HepG2 (cell line): ENCODE measurements at regions not wholly inside any gene's neighbourhood (a gene's known extent, or its start where the extent isn't known, plus 50 kb on each side); places are given as distances from the start of the nearest gene placed in this dataset.

ENCODE experiments used
- ATAC-seq: fragments of 200-7000 bp; cut with Tn5 transposase; 3 replicates; pipeline ENCODE4 v1.9.1; 2020; ENCODE audit warnings: mild to moderate bottlenecking, moderate library complexity
- BruUV-seq: library from RNA; stranded (reverse); fragments of 400-500 nt; replicated peaks from 2 replicates; lab custom pipeline; 2021; lab: Mats Ljungman, UMichigan
- CTCF ChIA-PET: fragments of 300-600 bp; formaldehyde crosslinking; extraction: SDS; loops from one replicate; lab custom pipeline; 2021; ENCODE audit warnings: low total read pairs, inconsistent platforms, low intra/inter-chr PET ratio; lab: Yijun Ruan, JAX
- POLR2A ChIA-PET: fragments of 350-600 bp; sonication (Branson Sonifier 250); formaldehyde crosslinking; loops from one replicate; lab custom pipeline; 2020; ENCODE audit warnings: antibody characterized with exemption, inconsistent platforms; lab: Yijun Ruan, JAX
- DNase-seq: peaks from one replicate; pipeline ENCODE4 v3.0.0-alpha.2; 2015; ENCODE audit warnings: low spot score
- FAIRE-seq: peaks from 3 replicates; lab custom pipeline; 2011; peaks lifted over from hg19 to GRCh38; lab: Jason Lieb, UNC
- H2AFZ ChIP-seq: one replicate; pipeline ENCODE4 v1.6.1; 2011; ENCODE audit warnings: low read length, inconsistent platforms
- H3K27ac ChIP-seq: fragments of 300-600 bp; 3 replicates; pipeline ENCODE4 v1.8.0; 2011; ENCODE audit warnings: mixed run types, mild to moderate bottlenecking, mixed read lengths, low read length, inconsistent platforms; ENCODE audit not compliant: insufficient read depth; ENCODE audit errors: extremely low read length
- H3K27me3 ChIP-seq, 2 experiments: fragments of 200-600 bp in 1 of 2; 2 replicates in 1 of 2; 3 replicates in 1 of 2; pipeline versions ENCODE4 v1.6.0 to v1.8.0; 2011; ENCODE audit warnings: low read length in 2 of 2, mild to moderate bottlenecking in 2 of 2, moderate library complexity in 2 of 2, inconsistent platforms in 1 of 2; ENCODE audit not compliant: insufficient read depth in 2 of 2, control insufficient read depth in 1 of 2
- H3K36me3 ChIP-seq, 2 experiments: fragments of 200-600 bp in 1 of 2; replicated peaks in 1 of 2; 2 replicates in 1 of 2; 3 replicates in 1 of 2; pipeline versions ENCODE4 v1.5.1 to v1.8.0; 2011; ENCODE audit warnings: low read length in 2 of 2, inconsistent platforms in 1 of 2; ENCODE audit not compliant: insufficient read depth in 2 of 2, control insufficient read depth in 1 of 2
- H3K4me1 ChIP-seq: 2 replicates; pipeline ENCODE4 v1.5.1; 2012; ENCODE audit warnings: low read length, inconsistent platforms; ENCODE audit not compliant: insufficient read depth
- H3K4me2 ChIP-seq: 2 replicates; pipeline ENCODE4 v1.6.0; 2011; ENCODE audit warnings: low read depth, low read length, inconsistent platforms
- H3K4me3 ChIP-seq, 3 experiments: fragments of 200-600 bp in 1 of 3; sonication (generic), shearing (Covaris generic) in 1 of 3; replicated peaks in 1 of 3; 2 replicates each; pipeline ENCODE4 v1.5.1; 2011 to 2016; ENCODE audit warnings: low read length in 3 of 3, inconsistent platforms in 2 of 3, low read depth in 2 of 3, mild to moderate bottlenecking in 2 of 3, control low read depth in 1 of 3, mixed read lengths in 1 of 3; ENCODE audit not compliant: insufficient read depth in 1 of 3
- H3K79me2 ChIP-seq: one replicate; pipeline ENCODE4 v1.6.1; 2011; ENCODE audit warnings: low read length, inconsistent platforms; ENCODE audit not compliant: insufficient read depth
- H3K9ac ChIP-seq: 2 replicates; pipeline ENCODE4 v1.6.0; 2011; ENCODE audit warnings: mild to moderate bottlenecking, low read depth, low read length, inconsistent platforms; ENCODE audit not compliant: insufficient read depth
- H3K9me3 ChIP-seq: 2 replicates; pipeline ENCODE4 v1.5.1; 2012; ENCODE audit warnings: mild to moderate bottlenecking, low read length
- H4K20me1 ChIP-seq: 2 replicates; pipeline ENCODE4 v1.6.0; 2011; ENCODE audit warnings: inconsistent platforms, mild to moderate bottlenecking, low read length, moderate library complexity; ENCODE audit not compliant: insufficient read depth
- HNRNPH1 ChIP-seq: fragments of 200-400 bp; formaldehyde crosslinking; optimal IDR thresholded peaks from 2 replicates; pipeline ENCODE3; 2017; ENCODE audit warnings: mild to moderate bottlenecking, low read depth, low read length
- KDM5B ChIP-seq: sonication (generic); formaldehyde crosslinking; IDR thresholded peaks from 2 replicates; pipeline ENCODE4 v1.4.0; 2020; ENCODE audit warnings: missing genetic modification reagents, mild to moderate bottlenecking, borderline replicate concordance
- NR1H2 ChIP-seq: sonication (generic); formaldehyde crosslinking; IDR thresholded peaks from 2 replicates; pipeline ENCODE4 v1.8.1; 2022; ENCODE audit warnings: low read depth, missing genetic modification reagents, borderline replicate concordance
- SOX13 ChIP-seq, 3 experiments: fragments of 450-650 bp in 1 of 3; sonication (generic) in 1 of 3; formaldehyde crosslinking in 1 of 3; IDR thresholded peaks in 2 of 3; conservative IDR thresholded peaks in 1 of 3; 2 replicates each; pipeline versions ENCODE4 v1.5.0 to v1.6.1; 2016 to 2020; ENCODE audit warnings: antibody characterized with exemption in 1 of 3, mild to moderate bottlenecking in 1 of 3, missing compliant biosample characterization in 1 of 3, missing genetic modification reagents in 1 of 3, moderate library complexity in 1 of 3
- ZNF24 ChIP-seq: fragments of 450-650 bp; IDR thresholded peaks from 2 replicates; pipeline ENCODE4 v1.6.1; 2017; ENCODE audit warnings: antibody characterized with exemption, mild to moderate bottlenecking
- ZNF451 ChIP-seq: sonication (generic); formaldehyde crosslinking; IDR thresholded peaks from 2 replicates; pipeline ENCODE4 v1.5.0; 2020; ENCODE audit warnings: mild to moderate bottlenecking, missing genetic modification reagents
- WGBS: methylation state at CpG from one replicate; pipeline ENCODE4 v1.1.6; 2017; ENCODE audit warnings: low lambda C conversion rate; 5-methylcytosine and 5-hydroxymethylcytosine counted together
- in situ Hi-C: cut with HindIII; loops from 2 replicates; pipeline ENCODE4 v1.10.0; 2017; ENCODE audit warnings: low pct_unique_long_range_greater_than_20kb; ENCODE audit not compliant: extremely low pct_ligation_motif_present
- intact Hi-C: fragments of 100-400 bp; cut with micrococcal nuclease; formaldehyde crosslinking; loops from one replicate; pipeline ENCODE4 v1.10.0; 2022; ENCODE audit not compliant: unreplicated experiment
- TF ChIP-seq, protein P1 (sequence below): sonication (generic); formaldehyde crosslinking; IDR thresholded peaks from 2 replicates; pipeline ENCODE4 v1.4.0; 2020; ENCODE audit warnings: mild to moderate bottlenecking, missing genetic modification reagents

DNA sequence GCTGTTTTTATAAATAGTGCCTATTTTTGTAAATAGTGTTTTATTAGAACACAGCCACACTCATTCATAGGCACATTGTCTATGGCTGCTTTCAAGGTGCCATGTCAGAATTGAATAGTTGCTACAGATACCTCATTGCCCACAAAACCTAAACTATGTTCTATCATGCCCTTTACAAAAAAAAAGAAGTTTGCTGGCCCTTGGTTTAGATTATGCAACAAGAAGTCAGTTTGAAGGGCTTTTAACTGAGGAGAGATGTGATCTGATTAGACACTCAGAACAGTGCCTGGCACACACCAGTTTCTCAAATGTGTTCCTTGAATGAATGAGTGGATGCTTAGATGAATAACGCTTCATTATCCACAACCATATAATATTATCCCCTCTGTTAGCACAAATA lies 366.1 kb downstream of the MAFB start:
- TF ChIP-seq ZNF24: no peak
- no peak for TF ChIP-seq NR1H2 (CRISPR knock-in tag)
- TF ChIP-seq KDM5B (CRISPR knock-in tag): no peak
- TF ChIP-seq HNRNPH1: no peak
- Histone ChIP-seq H3K9me3 (no peaks in the 10 kb centered on the region), H3K36me3 (no peaks in the 10 kb centered on the region), H3K4me1 (no peaks in the 10 kb centered on the region), H3K9ac (no peak overlapping the region), H4K20me1 (no peaks in the 10 kb centered on the region), H3K27ac (no peak overlapping the region), H3K79me2 (no peaks in the 10 kb centered on the region), H3K4me3 (no peak overlapping the region), H3K4me2 (no peak overlapping the region), H3K27me3 (no peaks in the 10 kb centered on the region), H2AFZ (no peak overlapping the region)
- ChIA-PET POLR2A (no interaction called here), CTCF (no interaction called here)
- no peak for DNase-seq
- BruUV-seq: no TSS peak
- no peak for ATAC-seq
- no peak for FAIRE-seq
- in situ Hi-C loops (no loop called here), intact Hi-C loops (no loop called here)
- 0% methylated on average over 1 of the region's 1 CpG for WGBS

DNA sequence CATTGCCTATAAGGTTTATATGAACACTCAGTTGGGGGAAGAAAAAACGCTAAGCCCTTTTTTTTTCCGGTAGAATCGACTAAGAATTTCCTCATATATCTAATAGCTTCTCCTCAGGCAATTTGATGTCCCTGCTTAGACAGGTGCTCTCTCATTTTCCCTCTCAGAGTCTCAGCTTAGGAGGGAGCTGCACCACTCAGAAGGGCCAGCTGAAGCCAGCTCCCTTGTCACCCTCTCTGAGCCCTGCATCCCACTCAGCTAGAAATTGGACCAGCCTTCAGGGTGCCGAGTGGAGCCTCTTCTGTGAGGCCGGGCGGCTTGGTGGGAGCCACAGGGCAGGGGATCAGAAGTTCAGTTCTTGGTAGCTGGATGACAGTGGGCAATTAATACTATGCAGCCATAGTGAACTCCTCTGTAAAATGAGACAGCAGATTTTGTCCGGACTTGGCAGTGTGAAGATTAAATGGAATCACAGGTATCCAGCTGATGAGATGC lies 368.5 kb downstream of the MAFB start:
- Histone ChIP-seq H3K4me2 (no peak overlapping the region), H2AFZ (no peak overlapping the region), H3K27ac (no peak overlapping the region), H3K4me1 (no peaks in the 10 kb centered on the region), H4K20me1 (no peaks in the 10 kb centered on the region), H3K79me2 (no peaks in the 10 kb centered on the region), H3K27me3 (no peaks in the 10 kb centered on the region)
- CTCF ChIA-PET: no interaction called here
- WGBS: 5% methylated on average over 7 of the region's 7 CpGs
- intact Hi-C loops: no loop called here
- ATAC-seq (peak; percentile 43; the same call in 1 of the 3 replicates), DNase-seq (no peak), FAIRE-seq (no peak)
- no TSS peak for BruUV-seq
- in situ Hi-C loops: no loop called here
- TF ChIP-seq, protein P1, sequence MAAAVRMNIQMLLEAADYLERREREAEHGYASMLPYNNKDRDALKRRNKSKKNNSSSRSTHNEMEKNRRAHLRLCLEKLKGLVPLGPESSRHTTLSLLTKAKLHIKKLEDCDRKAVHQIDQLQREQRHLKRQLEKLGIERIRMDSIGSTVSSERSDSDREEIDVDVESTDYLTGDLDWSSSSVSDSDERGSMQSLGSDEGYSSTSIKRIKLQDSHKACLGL: no peak
- TF ChIP-seq SOX13 (IDR thresholded peaks at IDR 0.05): no peak
- TF ChIP-seq SOX13 (CRISPR knock-in tag; conservative IDR thresholded peaks at IDR 0.05 in 1 of 2, IDR thresholded peaks at IDR 0.05 in 1 of 2): no peak
- TF ChIP-seq ZNF451 (CRISPR knock-in tag): no peak
- TF ChIP-seq, all 625 proteins: peak for 0
- H3K9ac ChIP-seq: no peak overlapping the region
- POLR2A ChIA-PET: no interaction called here
- no peaks in the 10 kb centered on the region for H3K9me3 ChIP-seq
- no peaks in the 10 kb centered on the region for H3K36me3 ChIP-seq
- H3K4me3 ChIP-seq: no peak overlapping the region
